K562 (cell line): ENCODE measurements at regions not wholly inside any gene's neighbourhood (a gene's known extent, or its start where the extent isn't known, plus 50 kb on each side); places are given as distances from the start of the nearest gene placed in this dataset.

Experiments used
- ATAC-seq: fragments of 200-7000 bp; cut with Tn5 transposase; 3 replicates; pipeline ENCODE4 v1.9.1; 2020; ENCODE audit warnings: moderate library complexity
- BruUV-seq: library from RNA; stranded (reverse); fragments of 400-500 nt; replicated peaks from 2 replicates; lab custom pipeline; 2021; lab: Mats Ljungman, UMichigan
- CTCF ChIA-PET: fragments of 300-600 bp; formaldehyde crosslinking; extraction: SDS; loops from one replicate; lab custom pipeline; 2021; ENCODE audit warnings: low intra/inter-chr PET ratio; lab: Yijun Ruan, JAX
- POLR2A ChIA-PET: fragments of 300-600, 350-650 bp; sonication (Branson Sonifier 250); formaldehyde crosslinking; extraction: SDS; loops from one replicate; lab custom pipeline; 2021; ENCODE audit warnings: antibody characterized with exemption, inconsistent platforms; lab: Yijun Ruan, JAX
- DNase-seq, 4 experiments: peaks; one replicate each; pipeline versions ENCODE4 v3.0.0 to v3.0.0-alpha.2; 2011 to 2018; ENCODE audit warnings: low spot score in 3 of 4, mixed read lengths in 3 of 4; ENCODE audit errors: extremely low read depth in 1 of 4
- FAIRE-seq: peaks from 2 replicates; lab custom pipeline; 2011; peaks lifted over from hg19 to GRCh38; lab: Jason Lieb, UNC
- H2AFZ ChIP-seq: 2 replicates; pipeline ENCODE4 v1.6.0; 2011; ENCODE audit warnings: low read depth, low read length, control low read depth, inconsistent platforms
- H3K27ac ChIP-seq: fragments of 200-600 bp; 3 replicates; pipeline ENCODE4 v1.8.0; 2011; ENCODE audit warnings: low read depth, mild to moderate bottlenecking, control low read depth, inconsistent platforms, low read length, moderate library complexity, mixed read lengths; ENCODE audit errors: extremely low read depth
- H3K27me3 ChIP-seq, 2 experiments: fragments of 300-600 bp in 1 of 2; 2 replicates in 1 of 2; 3 replicates in 1 of 2; pipeline versions ENCODE4 v1.6.0 to v1.8.0; 2011; ENCODE audit warnings: inconsistent platforms in 2 of 2, low read length in 2 of 2, mild to moderate bottlenecking in 1 of 2, mixed read lengths in 1 of 2, moderate library complexity in 1 of 2; ENCODE audit not compliant: control insufficient read depth in 2 of 2, insufficient read depth in 2 of 2
- H3K36me3 ChIP-seq: fragments of 300-600 bp; 3 replicates; pipeline ENCODE4 v1.8.0; 2011; ENCODE audit warnings: mild to moderate bottlenecking, low read length, inconsistent platforms; ENCODE audit not compliant: control insufficient read depth, insufficient read depth
- H3K4me1 ChIP-seq, 2 experiments: fragments of 200-600 bp in 1 of 2; replicated peaks in 1 of 2; 2 replicates in 1 of 2; 3 replicates in 1 of 2; pipeline versions ENCODE4 v1.5.1 to v1.8.0; 2011; ENCODE audit warnings: inconsistent platforms in 2 of 2, low read length in 2 of 2, mild to moderate bottlenecking in 1 of 2, mixed read lengths in 1 of 2, moderate library complexity in 1 of 2; ENCODE audit not compliant: control insufficient read depth in 2 of 2, insufficient read depth in 2 of 2
- H3K4me2 ChIP-seq: 2 replicates; pipeline ENCODE4 v1.6.1; 2011; ENCODE audit warnings: low read length, control low read depth, inconsistent platforms, mixed read lengths; ENCODE audit not compliant: insufficient read depth
- H3K4me3 ChIP-seq: fragments of 200-600 bp; sonication (generic), shearing (Covaris generic); 2 replicates; pipeline ENCODE4 v1.5.1; 2016; ENCODE audit warnings: control low read depth, inconsistent platforms
- H3K79me2 ChIP-seq: fragments of 200-600 bp; 3 replicates; pipeline ENCODE4 v1.8.0; 2011; ENCODE audit warnings: low read length, inconsistent platforms; ENCODE audit not compliant: control insufficient read depth, insufficient read depth
- H3K9ac ChIP-seq, 2 experiments: 2 replicates each; pipeline versions ENCODE4 v1.6.0 to v1.6.1; 2011; ENCODE audit warnings: low read depth in 2 of 2, low read length in 2 of 2, control low read depth in 1 of 2, inconsistent platforms in 1 of 2, mild to moderate bottlenecking in 1 of 2, mixed read lengths in 1 of 2; ENCODE audit not compliant: insufficient read depth in 1 of 2
- H3K9me1 ChIP-seq: one replicate; pipeline ENCODE4 v1.6.0; 2011; ENCODE audit warnings: inconsistent platforms, mild to moderate bottlenecking, low read length, moderate library complexity; ENCODE audit not compliant: control insufficient read depth, insufficient read depth
- H3K9me3 ChIP-seq: replicated peaks from 2 replicates; pipeline ENCODE4 v1.5.1; 2011; ENCODE audit warnings: low read depth, low read length, inconsistent platforms; ENCODE audit not compliant: control insufficient read depth, insufficient read depth
- H4K20me1 ChIP-seq: replicated peaks from 2 replicates; pipeline ENCODE4 v1.6.1; 2011; ENCODE audit warnings: low read length, inconsistent platforms, mixed read lengths; ENCODE audit not compliant: control insufficient read depth, insufficient read depth
- ATF3 ChIP-seq, 2 experiments: fragments of 450-650 bp in 1 of 2; sonication (generic) in 1 of 2; formaldehyde crosslinking in 1 of 2; IDR thresholded peaks in 1 of 2; conservative IDR thresholded peaks in 1 of 2; 2 replicates each; pipeline versions ENCODE4 v1.6.1 to v1.8.1; 2016 to 2023; ENCODE audit warnings: mild to moderate bottlenecking in 2 of 2, moderate library complexity in 2 of 2, inconsistent platforms in 1 of 2, missing genetic modification reagents in 1 of 2
- ELF4 ChIP-seq: fragments of 450-650 bp; formaldehyde crosslinking; IDR thresholded peaks from 2 replicates; pipeline ENCODE4 v1.4.0; 2022; ENCODE audit warnings: missing genetic modification characterization
- GABPB2 ChIP-seq: fragments of 250-450 bp; sonication (Bioruptor Pico); conservative IDR thresholded peaks from 2 replicates; pipeline ENCODE4 v1.5.1; 2021; ENCODE audit warnings: mild to moderate bottlenecking
- HNRNPH1 ChIP-seq: fragments of 200-400 bp; formaldehyde crosslinking; optimal IDR thresholded peaks from 2 replicates; pipeline ENCODE3; 2017; ENCODE audit warnings: low read depth, mild to moderate bottlenecking, low read length, moderate library complexity
- ILK ChIP-seq: fragments of 450-650 bp; IDR thresholded peaks from 2 replicates; pipeline ENCODE4 v1.6.1; 2016; ENCODE audit warnings: missing genetic modification characterization, low read depth, mild to moderate bottlenecking, missing compliant biosample characterization, moderate library complexity, borderline replicate concordance
- NFE2 ChIP-seq: IDR thresholded peaks from 2 replicates; pipeline ENCODE4 v1.6.1; 2014; ENCODE audit warnings: antibody characterized with exemption, low read depth
- NFRKB ChIP-seq: fragments of 450-650 bp; IDR thresholded peaks from 2 replicates; pipeline ENCODE4 v1.6.1; 2016; ENCODE audit warnings: low read depth
- POLR3G ChIP-seq: IDR thresholded peaks from 2 replicates; pipeline ENCODE4 v1.6.1; 2011; ENCODE audit not compliant: insufficient read length, insufficient replicate concordance; ENCODE audit errors: extremely low read depth
- SP2 ChIP-seq: IDR thresholded peaks from 2 replicates; pipeline ENCODE4 v1.6.1; 2011; ENCODE audit warnings: mild to moderate bottlenecking, low read depth, low read length, moderate library complexity; ENCODE audit not compliant: poor library complexity, severe bottlenecking; ENCODE audit errors: extremely low read depth
- SRSF1 ChIP-seq: fragments of 200-400 bp; formaldehyde crosslinking; IDR thresholded peaks from 2 replicates; pipeline ENCODE4 v1.6.1; 2017; ENCODE audit warnings: mild to moderate bottlenecking, low read depth, low read length, moderate library complexity
- SRSF3 ChIP-seq: fragments of 200-400 bp; formaldehyde crosslinking; IDR thresholded peaks from 2 replicates; pipeline ENCODE4 v1.6.1; 2016; ENCODE audit warnings: mild to moderate bottlenecking, low read length, moderate library complexity; ENCODE audit not compliant: insufficient read depth
- ZNF41 ChIP-seq: fragments of 250-450 bp; sonication (Bioruptor Pico); conservative IDR thresholded peaks from 2 replicates; pipeline ENCODE4 v1.4.0; 2020; ENCODE audit warnings: mild to moderate bottlenecking
- WGBS: fragments of 100-300 bp; shearing (Covaris generic); methylation state at CpG from one replicate; pipeline ENCODE4 v1.1.6; 2016; ENCODE audit warnings: low coverage, mixed read lengths; ENCODE audit not compliant: insufficient coverage; ENCODE audit errors: missing lambda C conversion rate; 5-methylcytosine and 5-hydroxymethylcytosine counted together
- in situ Hi-C: fragments of 300-500 bp; cut with MboI; formaldehyde crosslinking; loops from 4 replicates; pipeline ENCODE4 v1.15.0; 2018; ENCODE audit warnings: inconsistent platforms, mixed read lengths
- intact Hi-C: fragments of 100-400 bp; cut with micrococcal nuclease; formaldehyde crosslinking; loops from 2 replicates; pipeline ENCODE4 v1.14.2; 2022

- Histone ChIP-seq H3K4me2 (no peak overlapping the region), H3K27me3 (peaks cover 0 to 5% of the 10 kb centered on the region in 2 experiments; a peak in 2 of 5 replicates), H3K9me3 (no peaks in the 10 kb centered on the region), H3K36me3 (no peaks in the 10 kb centered on the region), H3K79me2 (no peaks in the 10 kb centered on the region), H3K9me1 (no peaks in the 10 kb centered on the region), H3K9ac (no peak overlapping the region), H2AFZ (no peak overlapping the region), H4K20me1 (no peaks in the 10 kb centered on the region), H3K4me3 (no peak overlapping the region), H3K4me1 (no peaks in the 10 kb centered on the region), H3K27ac (no peak overlapping the region)
- intact Hi-C loops = no loop called here
- ChIA-PET POLR2A (interaction anchor here (0.6 kb wide), 1 partner anchor 99 kb away, joined by 3 read pairs; no protein-coding TSS in a partner anchor), CTCF (no interaction called here)
- no peak for TF ChIP-seq ATF3 (IDR thresholded peaks at IDR 0.05)
- no peak for TF ChIP-seq ATF3 (CRISPR knock-in tag; conservative IDR thresholded peaks at IDR 0.05)
- no peak for TF ChIP-seq ILK (tag)
- TF ChIP-seq SRSF3 = no peak
- TF ChIP-seq SRSF1 = no peak
- TF ChIP-seq GABPB2 (CRISPR knock-in tag) = no peak
- TF ChIP-seq SP2 = no peak
- no peak for TF ChIP-seq HNRNPH1
- no peak for TF ChIP-seq ELF4 (CRISPR knock-in tag)
- TF ChIP-seq ZNF41 (CRISPR knock-in tag) = no peak
- no peak for TF ChIP-seq NFRKB
- no peak for TF ChIP-seq POLR3G
- no peak for TF ChIP-seq NFE2
- in situ Hi-C loops = no loop called here
- BruUV-seq = no TSS peak
- 0% methylated on average over 8 of the region's 8 CpGs for WGBS
- DNase-seq (no peak), FAIRE-seq (no peak), ATAC-seq (no peak)
These were observed 162.1 kb upstream of the ZNF516 start for GRCh38 chr18:76656925-76657827.
